DOHH2 (cell line): ENCODE measurements at regions not wholly inside any gene's neighbourhood (a gene's known extent, or its start where the extent isn't known, plus 50 kb on each side); places are given as distances from the start of the nearest gene placed in this dataset.

Experiments used
- CTCF ChIP-seq: fragments of 200-600 bp; sonication (generic); IDR thresholded peaks from one replicate; pipeline ENCODE4 v1.5.1; 2014; ENCODE audit warnings: antibody characterized with exemption, mild to moderate bottlenecking, low read depth, low read length; ENCODE audit not compliant: poor library complexity, severe bottlenecking
- EZH2phosphoT487 ChIP-seq: fragments of 200-600 bp; sonication (generic); IDR thresholded peaks from 2 replicates; pipeline ENCODE4 v1.6.1; 2017; ENCODE audit warnings: borderline replicate concordance, mild to moderate bottlenecking, antibody characterized with exemption, low read length, moderate library complexity, mixed read lengths

- TF ChIP-seq CTCF (peak; percentile 64), EZH2phosphoT487 (no peak)
Measured at GRCh38 chr18:21191596-21192307, 50.3 kb upstream of the GREB1L start.
